ENCODE measurements at regions not wholly inside any gene's neighbourhood (a gene's known extent, or its start where the extent isn't known, plus 50 kb on each side); places are given as distances from the start of the nearest gene placed in this dataset.

- DNase-seq: no peak
Observed at GRCh38 chr1:5351366-5351765, 640.9 kb downstream of the NPHP4 start.

DNA sequence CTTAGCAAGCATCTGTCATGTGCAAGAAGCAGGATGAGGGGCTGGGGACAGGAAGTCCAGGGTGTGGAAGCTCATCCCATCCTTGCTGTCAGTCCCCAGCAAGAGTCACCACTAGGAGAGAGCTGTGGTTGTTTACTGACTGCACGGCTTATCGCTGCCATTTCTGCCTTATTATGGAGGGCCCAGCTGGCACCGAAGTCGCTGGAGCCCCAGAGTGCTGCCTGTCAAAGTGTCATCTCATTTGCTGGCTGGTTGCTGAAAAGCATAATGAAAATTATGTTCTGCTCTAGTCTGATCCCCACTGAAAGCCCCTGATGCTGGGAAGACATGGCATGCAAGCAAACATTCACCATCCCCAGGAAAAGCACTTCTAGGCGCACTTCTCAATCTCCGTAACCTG, 642.7 kb downstream of the NPHP4 start:
- DNase-seq: no peak

DNA sequence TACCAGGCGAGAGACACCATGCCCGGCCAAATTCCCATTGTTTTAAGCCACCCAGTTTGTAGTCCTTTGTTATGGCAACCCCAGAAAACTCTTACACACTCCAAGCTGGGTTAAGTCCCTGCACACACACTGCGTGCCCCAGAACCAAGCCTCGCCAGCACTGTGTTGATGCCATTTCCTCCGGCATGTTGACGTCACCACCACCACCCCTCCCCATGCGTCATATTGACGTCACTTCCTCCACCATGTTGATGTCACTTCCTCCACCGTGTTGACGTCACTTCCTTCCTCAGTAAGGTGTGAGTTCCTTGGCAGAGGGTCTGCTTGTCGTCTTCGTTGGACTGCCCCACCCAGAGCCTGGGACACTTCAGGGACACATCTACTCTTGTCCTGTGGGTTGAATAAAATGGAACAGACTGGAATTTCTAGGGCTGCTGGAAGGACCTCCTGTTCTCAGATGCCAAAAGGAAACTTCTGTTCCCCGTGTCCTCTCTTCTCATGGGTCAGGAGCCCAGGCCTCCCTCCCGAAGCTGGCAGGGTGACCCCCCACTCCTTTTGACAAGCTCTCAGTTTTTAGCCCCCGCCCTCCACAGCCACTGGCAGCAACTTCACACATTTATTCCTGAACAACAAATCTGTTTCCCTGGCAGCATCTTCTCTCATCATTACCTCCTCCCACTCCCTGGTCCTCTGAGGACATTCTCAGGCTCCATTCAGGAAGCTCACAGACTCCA, 643.3 kb downstream of the NPHP4 start:
- no peak for DNase-seq

GRCh38 chr1:5347726-5348125, 644.5 kb downstream of the NPHP4 start:
- no peak for DNase-seq

GRCh38 chr1:5345556-5345955, 646.7 kb downstream of the NPHP4 start:
- no peak for DNase-seq

- no peak for DNase-seq
Observed at GRCh38 chr1:5343256-5344020, 648.8 kb downstream of the NPHP4 start.

- DNase-seq: no peak
Observed at GRCh38 chr1:5342830-5343229, 649.4 kb downstream of the NPHP4 start.

GRCh38 chr1:5342172-5342571, 650.1 kb downstream of the NPHP4 start:
- no peak for DNase-seq

GRCh38 chr1:5341471-5341870, 650.8 kb downstream of the NPHP4 start:
- DNase-seq: no peak

- no peak for DNase-seq
Observed at GRCh38 chr1:5340560-5341130, 651.6 kb downstream of the NPHP4 start.

- DNase-seq: no peak
Observed at GRCh38 chr1:5338466-5338865, 653.8 kb downstream of the NPHP4 start.

DNA sequence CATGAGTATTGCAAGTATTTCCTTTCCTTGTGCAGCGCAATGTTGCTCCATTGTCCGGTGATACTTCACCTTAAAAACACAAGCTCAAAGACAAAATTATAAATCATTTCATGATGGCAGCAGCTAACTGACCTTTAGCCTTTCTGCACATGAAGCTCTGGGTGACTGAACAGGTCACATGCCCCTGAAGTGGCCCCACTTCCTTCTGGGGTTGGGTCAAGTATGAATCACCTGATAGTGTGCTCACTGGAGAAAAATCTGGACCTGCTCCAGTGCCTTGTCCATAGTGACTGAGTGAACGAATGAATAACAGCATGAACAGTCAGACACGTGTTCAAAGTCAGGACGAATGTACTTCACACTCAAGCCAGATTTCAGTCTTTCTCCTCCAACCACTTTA, 658.9 kb downstream of the NPHP4 start:
- no peak for DNase-seq

- no peak for DNase-seq
Observed at GRCh38 chr1:5331101-5331500, 661.1 kb downstream of the NPHP4 start.

DNA sequence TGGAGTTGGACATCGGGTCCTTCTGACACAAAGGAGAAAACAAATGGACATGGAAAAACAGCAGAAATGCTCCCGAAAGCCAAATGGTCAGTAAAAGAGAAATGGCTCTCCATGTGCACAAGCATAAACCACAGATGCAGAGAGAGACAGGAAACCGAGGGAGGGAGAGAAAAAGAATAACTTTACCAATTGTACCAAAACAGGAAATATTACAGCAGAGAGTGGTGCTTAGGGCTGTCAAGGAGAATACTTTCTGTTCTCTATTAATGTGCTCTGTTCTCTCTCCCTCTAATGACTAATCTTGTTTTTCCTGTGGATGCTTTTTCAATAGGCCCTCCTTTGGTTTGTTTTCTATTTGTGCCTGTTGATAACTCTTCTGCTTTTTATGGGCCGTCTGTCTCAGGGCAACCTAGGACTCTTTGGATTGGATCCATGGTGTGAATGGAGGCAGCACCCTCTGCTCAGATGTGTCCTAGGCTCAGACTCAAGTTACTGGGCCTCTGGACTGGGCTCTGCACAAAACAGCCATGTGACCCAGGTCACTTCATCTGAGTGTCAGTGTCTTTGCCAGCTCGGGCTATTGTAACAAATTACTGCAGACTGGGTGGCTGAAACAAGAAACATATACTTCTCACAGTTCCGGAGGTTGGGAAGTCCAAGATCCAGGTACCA, 663.0 kb downstream of the NPHP4 start:
- no peak for DNase-seq

DNA sequence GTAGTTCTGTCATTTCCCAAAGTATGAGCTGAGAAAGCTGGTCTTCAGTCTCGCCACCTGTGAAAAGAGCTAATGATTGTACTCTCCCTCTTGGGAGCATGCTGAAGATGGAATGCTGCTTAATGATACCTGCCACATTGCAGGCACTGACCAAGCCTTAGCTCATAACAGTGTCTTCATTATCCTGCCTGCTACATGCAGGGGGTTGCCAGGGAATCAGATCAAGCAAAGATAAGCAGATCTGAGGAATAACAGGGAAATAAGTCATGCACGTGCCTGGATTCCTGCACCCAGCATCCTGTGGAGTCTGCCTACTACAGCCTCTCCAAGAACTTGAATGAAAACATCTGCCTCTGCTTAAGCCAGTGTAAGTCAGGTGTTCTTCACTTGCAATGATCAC, 667.3 kb downstream of the NPHP4 start:
- DNase-seq: no peak

DNA sequence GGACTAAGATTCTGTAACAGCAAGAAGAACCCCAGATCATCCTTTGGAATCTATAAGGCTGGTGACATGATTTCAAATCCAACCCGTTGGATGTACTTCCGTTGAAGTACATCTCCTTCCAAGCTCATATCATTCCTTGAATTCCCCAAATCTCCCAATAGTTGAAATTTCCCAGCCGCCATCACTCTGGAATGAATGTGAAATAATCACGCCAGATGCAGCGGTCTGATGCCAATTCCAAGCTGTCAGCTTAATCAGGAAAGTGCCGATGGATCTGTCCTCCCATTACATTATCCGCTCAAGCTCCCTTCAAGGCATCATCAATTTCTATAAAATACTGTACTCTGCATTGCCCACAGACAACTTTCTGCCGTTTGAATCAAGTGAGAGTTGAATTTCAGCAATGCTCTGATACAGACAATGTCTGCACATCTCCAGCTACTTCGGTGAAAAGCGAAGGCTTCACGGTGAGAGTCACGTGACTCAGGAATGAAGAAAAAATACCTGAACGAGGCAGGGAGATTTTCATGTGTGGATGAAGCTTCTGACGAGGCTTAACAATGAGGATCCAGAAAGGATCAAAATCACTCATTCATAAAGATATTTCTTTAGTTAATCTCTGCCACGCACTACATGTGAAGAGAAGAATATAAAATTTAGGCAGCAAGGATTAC, 663.9 kb downstream of the AJAP1 start:
- no peak for DNase-seq

DNA sequence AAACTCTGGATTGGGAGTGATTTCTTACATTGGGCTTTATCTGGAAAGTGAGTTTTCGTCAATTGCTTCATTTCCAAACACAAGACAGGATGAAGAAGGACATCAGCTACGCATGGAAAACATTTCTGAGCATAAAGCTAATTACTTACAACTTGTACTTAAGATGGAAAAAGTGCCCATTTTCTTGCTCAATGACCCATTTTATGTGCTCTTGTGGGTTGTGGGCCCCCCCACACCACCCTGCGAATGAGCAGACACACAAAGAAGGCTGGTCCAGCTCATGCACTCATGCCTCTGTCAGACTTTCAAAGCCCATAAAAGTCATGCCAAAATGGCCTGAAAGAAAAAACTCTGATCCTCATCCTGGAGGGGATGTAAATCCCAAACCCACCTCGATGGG, 663.0 kb downstream of the AJAP1 start:
- DNase-seq: no peak

DNA sequence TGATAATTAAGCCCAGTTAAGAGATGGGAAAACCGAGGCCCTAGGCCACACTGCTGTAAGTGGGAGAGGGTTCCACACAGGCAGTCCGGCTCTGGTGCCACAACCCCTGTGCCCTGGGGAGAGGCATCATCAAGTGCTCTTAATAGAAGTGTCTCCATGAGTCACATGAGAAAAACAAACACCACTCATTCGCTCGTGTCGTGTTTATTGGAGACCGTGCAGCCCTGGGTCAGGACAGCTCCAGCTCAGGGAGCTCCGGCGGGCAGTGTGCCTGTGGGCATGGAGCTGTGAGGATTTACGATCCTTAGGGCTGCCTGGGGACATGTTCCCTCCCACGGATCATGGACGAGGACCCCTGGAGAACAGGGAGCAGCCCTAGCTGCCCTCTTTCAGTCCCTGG, 658.5 kb downstream of the AJAP1 start:
- DNase-seq: no peak

DNA sequence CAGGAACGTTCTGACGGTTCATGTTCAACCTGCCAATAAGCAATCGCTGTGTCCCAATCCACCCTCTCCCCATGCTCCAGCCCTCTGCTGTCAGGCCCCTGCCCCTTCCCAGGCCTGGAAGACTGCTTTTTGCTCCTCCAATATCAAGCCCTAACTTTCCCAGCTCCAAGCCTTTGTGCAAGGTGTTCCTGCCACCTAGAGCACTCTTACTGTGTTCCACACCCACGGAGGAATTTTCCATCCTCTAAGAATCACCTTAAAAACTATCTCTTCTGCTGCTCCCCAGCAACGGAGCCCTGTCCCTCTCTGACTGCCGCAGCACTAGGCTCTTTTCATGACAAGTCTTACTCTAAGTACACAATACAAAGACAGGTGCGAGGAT, 657.9 kb downstream of the AJAP1 start:
- DNase-seq: no peak

DNA sequence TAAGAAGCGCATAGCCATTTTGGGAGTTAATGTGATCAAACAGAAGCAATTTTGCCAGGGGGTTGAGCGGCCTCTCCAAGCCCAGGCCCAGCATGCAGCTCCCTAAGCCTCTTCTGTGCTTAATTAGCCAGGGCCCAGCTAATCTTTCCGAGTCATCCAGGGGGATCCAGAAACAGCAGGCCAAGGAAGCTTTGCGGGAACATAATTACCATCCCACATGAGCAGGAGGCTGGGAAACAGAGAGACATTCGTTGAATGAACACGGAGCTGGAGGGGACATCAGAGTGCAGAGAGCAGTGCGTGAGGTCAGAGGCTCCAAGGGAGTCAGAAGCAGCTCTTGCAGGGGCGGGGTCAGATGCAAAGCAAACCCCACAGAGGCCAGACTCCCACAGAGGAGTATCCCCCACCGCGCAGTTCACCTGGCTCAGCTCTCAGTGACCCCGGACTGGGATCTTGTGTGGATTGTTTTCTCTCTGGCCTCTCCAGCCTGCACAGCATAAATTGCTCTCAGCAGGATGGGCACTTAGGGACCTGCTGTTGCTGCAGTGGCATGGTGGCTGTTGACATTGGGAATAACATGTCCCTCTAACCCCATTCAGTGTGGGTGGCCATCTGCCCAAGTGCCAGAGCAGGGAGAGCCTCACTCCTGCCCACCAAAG, 657.4 kb downstream of the AJAP1 start:
- no peak for DNase-seq

GRCh38 chr1:5311147-5311546, 656.7 kb downstream of the AJAP1 start:
- no peak for DNase-seq

DNA sequence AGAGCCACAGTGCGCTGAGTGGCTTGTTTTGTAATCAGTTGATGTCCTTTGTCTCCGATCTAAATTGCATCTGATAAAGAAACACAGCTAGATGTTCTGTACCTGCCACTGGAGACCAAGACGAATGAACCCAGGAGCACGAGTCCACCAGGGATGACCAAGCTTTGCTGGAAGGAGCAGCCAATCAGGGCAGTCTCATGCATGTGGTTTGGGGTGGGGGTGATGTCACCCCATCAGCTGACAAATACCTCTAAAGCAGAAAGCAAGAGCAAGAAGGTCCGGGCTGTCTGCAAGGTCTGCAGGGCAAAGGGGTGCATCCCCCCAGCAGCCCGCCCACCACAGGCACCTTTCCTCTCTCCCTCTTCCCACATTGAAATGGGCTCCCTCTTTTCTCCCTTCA, 653.8 kb downstream of the AJAP1 start:
- no peak for DNase-seq

DNA sequence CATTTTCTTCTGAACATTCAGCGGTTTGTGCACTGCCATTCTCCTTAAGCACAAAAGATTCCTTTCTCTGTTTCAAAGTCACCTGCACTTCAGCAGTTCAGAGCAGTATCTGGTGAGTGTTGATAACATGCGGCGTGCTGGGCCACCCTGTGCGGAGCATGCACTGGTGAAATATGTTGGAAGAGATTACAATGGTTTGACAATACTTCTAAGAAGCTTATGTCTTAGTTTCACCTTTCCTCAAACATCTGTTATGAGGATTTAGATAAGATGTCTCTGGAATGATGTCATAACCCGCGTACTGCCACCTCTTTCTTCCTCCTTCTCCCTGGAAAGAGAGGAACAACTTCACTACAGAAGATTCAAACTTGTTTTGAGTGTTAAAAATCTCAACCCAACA, 650.3 kb downstream of the AJAP1 start:
- no peak for DNase-seq
